GM23248 (cell line): ENCODE measurements at regions not wholly inside any gene's neighbourhood (a gene's known extent, or its start where the extent isn't known, plus 50 kb on each side); places are given as distances from the start of the nearest gene placed in this dataset.
A peak's percentile ranks its signal among the peaks of the same experiment; 100 is the strongest.

Experiments used
- DNase-seq: peaks from one replicate; pipeline ENCODE4 v3.0.0-alpha.2; 2015
- H2AFZ ChIP-seq: fragments of 200-600 bp; sonication (generic); 2 replicates; pipeline ENCODE4 v1.6.1; 2016; ENCODE audit warnings: antibody characterized with exemption
- H3F3A ChIP-seq: fragments of 200-600 bp; sonication (generic); 2 replicates; pipeline ENCODE4 v1.6.1; 2016; ENCODE audit warnings: mild to moderate bottlenecking, antibody characterized with exemption, mixed run types; ENCODE audit not compliant: insufficient read depth
- H3K27ac ChIP-seq: fragments of 200-600 bp; sonication (generic); 2 replicates; pipeline ENCODE4 v1.5.1; 2016; ENCODE audit warnings: mild to moderate bottlenecking
- H3K27me3 ChIP-seq: fragments of 200-600 bp; sonication (generic); replicated peaks from 2 replicates; pipeline ENCODE4 v1.6.1; 2016; ENCODE audit warnings: mild to moderate bottlenecking; ENCODE audit not compliant: insufficient read depth
- H3K36me3 ChIP-seq: fragments of 200-600 bp; sonication (generic); 2 replicates; pipeline ENCODE4 v1.6.1; 2016; ENCODE audit warnings: low read depth, mild to moderate bottlenecking
- H3K4me1 ChIP-seq: fragments of 200-600 bp; sonication (generic); 2 replicates; pipeline ENCODE4 v1.6.1; 2016; ENCODE audit warnings: mild to moderate bottlenecking; ENCODE audit not compliant: insufficient read depth
- H3K4me2 ChIP-seq: fragments of 200-600 bp; sonication (generic); one replicate; pipeline ENCODE4 v1.6.1; 2016; ENCODE audit warnings: mild to moderate bottlenecking; ENCODE audit not compliant: unreplicated experiment
- H3K4me3 ChIP-seq: fragments of 200-600 bp; sonication (generic); 2 replicates; pipeline ENCODE4 v1.5.1; 2016; ENCODE audit warnings: mild to moderate bottlenecking
- H3K79me2 ChIP-seq: fragments of 200-600 bp; sonication (generic); 2 replicates; pipeline ENCODE4 v1.6.1; 2016; ENCODE audit warnings: mild to moderate bottlenecking; ENCODE audit not compliant: insufficient read depth
- H3K9ac ChIP-seq: fragments of 200-600 bp; sonication (generic); 2 replicates; pipeline ENCODE4 v1.6.1; 2016; ENCODE audit warnings: mild to moderate bottlenecking
- H3K9me2 ChIP-seq: fragments of 200-600 bp; sonication (generic); 2 replicates; pipeline ENCODE4 v1.6.1; 2016; ENCODE audit warnings: mixed run types, mild to moderate bottlenecking, moderate library complexity; ENCODE audit not compliant: insufficient read depth
- H3K9me3 ChIP-seq: fragments of 200-600 bp; sonication (generic); one replicate; pipeline ENCODE4 v1.6.1; 2017; ENCODE audit warnings: low read depth
- H4K20me1 ChIP-seq: fragments of 200-600 bp; sonication (generic); 2 replicates; pipeline ENCODE4 v1.6.0; 2016; ENCODE audit not compliant: insufficient read depth
- EZH2 ChIP-seq: fragments of 200-600 bp; sonication (generic); IDR thresholded peaks from 2 replicates; pipeline ENCODE4 v1.6.1; 2018; ENCODE audit warnings: antibody characterized with exemption, mild to moderate bottlenecking; ENCODE audit not compliant: insufficient read depth, poor library complexity, severe bottlenecking
- EZH2phosphoT487 ChIP-seq: fragments of 200-600 bp; sonication (generic); IDR thresholded peaks from 2 replicates; pipeline ENCODE4 v1.6.1; 2018; ENCODE audit warnings: antibody characterized with exemption, moderate library complexity, mild to moderate bottlenecking, low read depth; ENCODE audit not compliant: insufficient read depth
- WGBS, 2 experiments: methylation state at CpG; one replicate each; pipeline ENCODE4 v1.1.6; 2015 to 2017; ENCODE audit warnings: low lambda C conversion rate in 2 of 2, low coverage in 1 of 2; ENCODE audit errors: missing lambda C conversion rate in 2 of 2; 5-methylcytosine and 5-hydroxymethylcytosine counted together
- in situ Hi-C: fragments of 300-500 bp; cut with MboI; formaldehyde crosslinking; loops from 2 replicates; pipeline ENCODE4 v1.15.0; 2020

DNA sequence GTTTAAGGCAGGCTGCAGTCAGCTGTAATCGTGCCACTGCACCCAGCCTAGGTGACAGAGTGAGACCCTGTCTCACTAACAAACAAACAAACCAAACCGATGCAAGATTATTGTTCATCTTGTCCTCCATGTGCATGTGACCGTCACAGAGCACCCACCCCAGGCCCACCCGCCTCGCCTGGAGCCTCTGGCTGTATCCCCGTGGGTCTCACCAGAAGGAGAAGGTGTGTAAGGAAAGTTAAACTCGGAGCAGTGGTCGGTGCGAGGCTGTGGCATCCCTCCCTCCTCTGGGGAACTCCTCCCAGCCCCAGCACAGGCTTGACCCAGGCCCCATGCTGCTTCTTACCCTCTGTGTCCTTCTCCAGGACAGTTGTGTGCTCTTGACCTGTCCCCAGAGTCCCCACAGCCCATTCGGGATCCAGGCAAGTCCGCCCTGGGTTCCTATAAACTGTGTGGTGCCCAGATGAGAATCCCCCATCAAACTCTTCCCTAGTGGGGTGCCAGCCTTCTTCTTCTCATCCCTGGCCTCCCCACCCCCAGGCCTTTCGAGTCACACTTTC lies 318.4 kb downstream of the AJAP1 start:
- H3K9me3 ChIP-seq, result no peaks in the 10 kb centered on the region
- no peaks in the 10 kb centered on the region for H3F3A ChIP-seq
- no peak overlapping the region for H2AFZ ChIP-seq
- H3K79me2 ChIP-seq, result no peaks in the 10 kb centered on the region
- DNase-seq, result no peak
- H3K36me3 ChIP-seq, result no peaks in the 10 kb centered on the region
- WGBS, 2 experiments, result 30 to 33% methylated on average over 12 of the region's 12 CpGs
- no peak overlapping the region for H3K4me3 ChIP-seq
- in situ Hi-C loops, result no loop called here
- no peak overlapping the region for H3K4me2 ChIP-seq
- no peaks in the 10 kb centered on the region for H4K20me1 ChIP-seq
- no peak overlapping the region for H3K27ac ChIP-seq
- no peaks in the 10 kb centered on the region for H3K4me1 ChIP-seq
- H3K9me2 ChIP-seq, result no peaks in the 10 kb centered on the region
- no peak overlapping the region for H3K9ac ChIP-seq
- no peak for TF ChIP-seq EZH2
- no peak for TF ChIP-seq EZH2phosphoT487
- no peaks in the 10 kb centered on the region for H3K27me3 ChIP-seq

DNA sequence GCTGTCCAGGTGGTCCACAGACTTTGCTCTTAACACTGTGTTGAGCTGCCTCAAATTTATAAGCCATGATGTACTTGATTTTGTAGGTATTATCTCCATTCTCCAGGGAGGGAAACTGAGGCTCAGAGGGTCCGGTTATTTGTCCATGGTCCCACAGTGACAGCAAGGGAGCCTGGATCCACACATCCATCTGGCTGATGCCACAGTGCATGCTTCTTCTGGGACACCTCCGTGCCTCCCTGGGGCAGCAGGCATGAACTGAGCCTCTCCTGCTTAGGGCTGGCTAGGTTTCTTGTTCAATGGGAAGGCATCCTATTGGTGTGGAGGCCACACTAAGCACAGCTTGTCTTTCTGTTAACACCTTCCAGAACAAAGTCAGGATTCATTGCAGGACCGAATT lies 317.3 kb downstream of the AJAP1 start:
- no peak for TF ChIP-seq EZH2phosphoT487
- no peak for TF ChIP-seq EZH2
- Histone ChIP-seq H3K4me3 (no peak overlapping the region), H3K4me1 (no peaks in the 10 kb centered on the region), H3K9me3 (no peaks in the 10 kb centered on the region), H2AFZ (no peak overlapping the region), H3F3A (no peaks in the 10 kb centered on the region), H3K4me2 (no peak overlapping the region), H3K9me2 (no peaks in the 10 kb centered on the region), H3K79me2 (no peaks in the 10 kb centered on the region), H3K36me3 (no peaks in the 10 kb centered on the region), H3K27ac (no peak overlapping the region), H3K27me3 (no peaks in the 10 kb centered on the region), H3K9ac (no peak overlapping the region), H4K20me1 (no peaks in the 10 kb centered on the region)
- 30 to 46% methylated on average over 3 of the region's 3 CpGs for WGBS, 2 experiments
- in situ Hi-C loops, result no loop called here
- no peak for DNase-seq

DNA sequence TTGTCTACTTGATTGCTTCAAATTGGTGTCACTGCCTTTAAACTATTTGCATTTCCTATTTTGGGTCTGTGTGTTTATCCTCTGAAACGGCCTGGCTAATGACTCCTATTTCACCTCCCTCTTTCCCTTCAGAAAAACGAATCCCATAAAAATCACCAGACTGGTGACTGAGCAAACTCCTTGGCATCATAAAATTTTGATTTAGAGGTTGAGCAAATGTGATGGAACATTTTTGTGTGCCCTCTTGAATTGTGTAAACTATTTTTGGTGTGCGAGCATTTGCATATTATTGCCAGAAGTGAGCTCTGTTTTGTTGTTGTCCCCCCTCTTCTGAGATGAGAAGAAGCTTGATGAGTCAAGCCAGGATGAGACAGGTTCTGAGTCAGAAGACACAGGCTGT lies 316.1 kb downstream of the AJAP1 start:
- no peak overlapping the region for H2AFZ ChIP-seq
- H4K20me1 ChIP-seq, result no peaks in the 10 kb centered on the region
- no peaks in the 10 kb centered on the region for H3K36me3 ChIP-seq
- WGBS, 2 experiments, result 8 to 11% methylated on average over 3 of the region's 3 CpGs
- no peaks in the 10 kb centered on the region for H3F3A ChIP-seq
- H3K79me2 ChIP-seq, result no peaks in the 10 kb centered on the region
- in situ Hi-C loops, result no loop called here
- no peak overlapping the region for H3K9ac ChIP-seq
- DNase-seq, result peak; percentile 1
- no peak overlapping the region for H3K4me2 ChIP-seq
- H3K9me3 ChIP-seq, result no peaks in the 10 kb centered on the region
- no peaks in the 10 kb centered on the region for H3K4me1 ChIP-seq
- no peak overlapping the region for H3K27ac ChIP-seq
- no peak overlapping the region for H3K4me3 ChIP-seq
- no peaks in the 10 kb centered on the region for H3K27me3 ChIP-seq
- H3K9me2 ChIP-seq, result no peaks in the 10 kb centered on the region
- no peak for TF ChIP-seq EZH2phosphoT487
- no peak for TF ChIP-seq EZH2

DNA sequence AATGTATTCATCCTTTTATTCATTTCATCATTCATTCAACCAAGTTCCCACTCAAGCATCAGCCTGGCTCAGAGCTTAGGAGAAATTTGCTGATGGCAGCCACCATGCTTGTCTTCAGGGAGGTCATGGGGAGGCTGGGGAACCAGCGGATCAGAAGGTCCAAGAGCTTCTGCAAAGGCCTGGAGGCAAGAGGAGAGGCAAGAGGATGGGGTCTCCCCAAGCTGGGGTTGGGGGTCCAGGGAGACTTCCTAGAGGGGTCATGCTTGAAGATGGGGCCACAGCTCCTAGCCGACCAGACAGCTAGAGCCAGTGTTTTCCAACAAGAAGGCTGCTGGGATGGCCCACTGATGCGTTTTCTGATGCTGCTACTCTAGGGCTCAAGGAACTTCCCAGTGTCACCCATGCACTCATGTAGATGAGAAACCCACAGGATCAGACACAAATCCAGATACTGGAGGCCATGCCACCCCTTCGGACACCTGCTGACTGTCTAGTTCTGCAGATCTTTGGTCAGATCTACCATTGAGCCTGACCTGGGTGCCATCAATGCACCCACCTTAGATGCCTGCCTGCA lies 315.2 kb downstream of the AJAP1 start:
- WGBS, 2 experiments, result 13 to 24% methylated on average over 4 of the region's 4 CpGs
- no peaks in the 10 kb centered on the region for H3K36me3 ChIP-seq
- no peaks in the 10 kb centered on the region for H3K4me1 ChIP-seq
- no peak overlapping the region for H3K4me2 ChIP-seq
- no peaks in the 10 kb centered on the region for H3K9me2 ChIP-seq
- no peaks in the 10 kb centered on the region for H3K9me3 ChIP-seq
- no peak for DNase-seq
- H2AFZ ChIP-seq, result no peak overlapping the region
- no peak overlapping the region for H3K9ac ChIP-seq
- in situ Hi-C loops, result no loop called here
- H3F3A ChIP-seq, result no peaks in the 10 kb centered on the region
- no peaks in the 10 kb centered on the region for H3K27me3 ChIP-seq
- no peaks in the 10 kb centered on the region for H4K20me1 ChIP-seq
- H3K4me3 ChIP-seq, result no peak overlapping the region
- TF ChIP-seq EZH2phosphoT487 (no peak), EZH2 (no peak)
- no peaks in the 10 kb centered on the region for H3K79me2 ChIP-seq
- no peak overlapping the region for H3K27ac ChIP-seq
